ENCODE measurements at regions not wholly inside any gene's neighbourhood (a gene's known extent, or its start where the extent isn't known, plus 50 kb on each side); places are given as distances from the start of the nearest gene placed in this dataset.
"Not testable (repeated sequence)": the region's sequence is repeated elsewhere in the genome, so short reads cannot be mapped to it uniquely, and the experiment has no call there.

DNA sequence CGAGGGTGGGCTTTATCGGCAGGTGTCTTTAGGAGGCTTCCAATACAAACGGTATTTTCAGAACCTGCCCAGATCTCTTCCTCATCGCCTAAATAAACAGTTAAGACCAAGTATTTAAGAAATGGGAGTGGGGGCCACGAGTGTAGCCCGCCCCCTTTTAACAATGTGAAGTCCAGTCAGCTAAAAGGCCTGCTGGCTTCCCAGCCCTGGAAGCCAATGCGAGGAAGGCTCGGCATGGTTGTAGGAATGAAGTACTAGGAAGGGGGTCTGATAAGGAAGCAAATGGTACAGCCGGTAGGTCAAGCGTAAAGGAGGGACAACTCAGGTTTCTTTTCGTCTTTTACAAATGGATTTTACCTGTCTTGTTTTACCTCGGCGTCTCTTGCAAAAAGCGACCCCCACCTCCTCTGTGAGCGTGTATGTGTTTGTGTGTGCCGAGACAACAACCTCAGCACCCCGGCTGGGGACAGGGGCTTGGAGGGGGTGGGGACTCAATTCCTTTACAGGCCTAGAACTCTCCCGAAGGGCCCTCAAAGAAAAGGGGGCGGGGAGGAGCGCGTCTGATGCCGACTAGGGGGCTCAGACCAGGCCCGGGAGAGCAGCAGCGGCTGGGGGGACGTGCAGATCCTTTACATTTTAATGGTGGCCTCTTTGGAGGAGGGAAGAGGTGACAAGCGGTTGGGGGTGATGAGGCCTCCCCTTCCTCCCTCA, 147.6 kb downstream of the GPR85 start:
- intact Hi-C loops (cut with micrococcal nuclease): loop anchor here (1.0 kb wide), 1 partner anchor 1377 kb away; the partner anchor contains the start of gene IMMP2L

DNA sequence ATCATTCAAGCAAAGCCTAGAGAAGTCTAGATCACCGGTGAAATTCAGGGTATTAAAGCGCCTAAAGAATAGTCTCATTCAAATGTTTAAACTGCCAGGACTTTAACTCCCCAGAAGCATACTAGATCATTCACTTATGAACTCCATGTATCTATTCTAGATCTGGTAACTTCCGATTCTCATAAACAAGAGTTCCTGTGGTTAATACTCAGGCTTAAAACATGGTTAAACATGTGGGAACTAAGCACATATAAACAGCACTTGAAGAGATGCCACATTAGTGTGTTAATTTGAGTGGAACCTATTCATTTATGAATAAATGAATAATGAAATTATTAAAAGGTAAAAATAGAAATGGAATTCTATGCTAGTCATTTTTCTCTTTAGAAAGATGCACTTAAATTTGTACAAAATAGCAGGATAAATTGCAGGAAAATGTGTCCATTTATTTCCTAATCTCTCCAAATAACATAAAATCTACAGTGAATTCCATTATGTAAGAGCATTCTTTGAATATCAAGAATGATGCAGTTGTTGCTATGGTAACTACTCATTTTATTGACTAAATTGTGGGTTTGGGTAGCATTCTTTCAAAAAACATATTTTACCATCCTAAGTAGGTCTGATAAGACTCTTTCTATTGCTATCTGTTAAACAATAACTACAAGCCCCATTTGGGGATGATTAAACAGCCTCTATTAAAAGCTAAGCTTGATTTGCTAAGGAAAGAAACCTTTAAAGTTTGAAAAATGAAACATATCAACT, 147.6 kb upstream of the TMEM168 start:
- intact Hi-C loops (cut with micrococcal nuclease): no loop called here

DNA sequence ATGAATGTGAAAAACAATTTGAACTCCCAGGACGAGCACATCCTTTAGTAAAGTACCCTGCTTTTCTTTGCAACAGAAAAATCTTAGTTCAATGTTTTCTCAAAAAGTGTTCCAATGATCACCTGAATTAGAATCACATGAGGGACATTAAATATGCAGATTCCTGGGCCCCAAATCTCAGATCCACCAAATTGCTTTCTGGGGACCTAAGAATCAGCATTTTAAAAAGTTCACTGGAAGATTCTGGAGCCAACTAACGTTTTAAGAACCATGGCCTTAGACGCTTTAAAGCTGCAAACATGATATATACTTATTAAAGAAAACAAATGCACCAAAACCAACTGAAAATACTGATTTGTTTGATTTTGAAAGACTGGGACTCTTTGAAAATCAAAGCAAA, 143.4 kb upstream of the TMEM168 start:
- intact Hi-C loops (cut with micrococcal nuclease): no loop called here

DNA sequence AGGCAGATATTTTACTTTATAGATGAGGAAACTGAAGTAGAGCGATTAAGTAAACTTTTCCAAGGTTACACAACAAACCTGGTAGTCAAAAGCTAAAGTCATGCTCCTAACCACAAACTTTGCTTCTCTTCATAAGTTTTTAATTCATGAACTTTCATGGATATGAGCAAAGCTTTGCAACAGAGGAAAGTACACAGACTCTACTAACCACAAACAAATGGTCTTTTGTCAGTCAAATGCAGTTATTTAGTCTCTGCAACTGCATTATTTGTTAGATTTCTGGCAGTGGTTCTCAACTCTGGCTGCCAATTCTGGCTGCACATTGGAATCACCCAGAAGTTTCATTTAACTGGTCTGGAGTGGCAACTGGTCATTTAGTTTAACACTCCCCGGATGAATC, 140.6 kb upstream of the TMEM168 start:
- intact Hi-C loops (cut with micrococcal nuclease): no loop called here

DNA sequence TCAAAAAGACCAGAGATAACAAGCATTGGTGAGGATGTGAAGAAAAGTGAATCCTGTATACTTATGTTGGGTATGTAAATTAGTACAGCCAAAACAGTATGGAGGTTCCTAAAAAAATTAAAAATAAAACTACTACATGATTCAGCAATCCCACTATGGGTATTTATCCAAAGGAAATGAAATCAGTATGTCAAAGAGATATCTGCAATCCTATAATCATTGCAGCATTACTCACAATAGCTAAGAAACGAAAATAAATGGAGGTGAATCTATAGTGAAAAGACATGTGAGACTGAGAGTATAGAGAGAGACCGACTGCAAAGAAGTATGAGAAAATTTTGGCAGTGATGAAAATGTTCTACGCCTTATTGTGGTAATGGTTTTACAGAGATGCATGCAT, 139.2 kb upstream of the TMEM168 start:
- intact Hi-C loops (cut with micrococcal nuclease): no loop called here

DNA sequence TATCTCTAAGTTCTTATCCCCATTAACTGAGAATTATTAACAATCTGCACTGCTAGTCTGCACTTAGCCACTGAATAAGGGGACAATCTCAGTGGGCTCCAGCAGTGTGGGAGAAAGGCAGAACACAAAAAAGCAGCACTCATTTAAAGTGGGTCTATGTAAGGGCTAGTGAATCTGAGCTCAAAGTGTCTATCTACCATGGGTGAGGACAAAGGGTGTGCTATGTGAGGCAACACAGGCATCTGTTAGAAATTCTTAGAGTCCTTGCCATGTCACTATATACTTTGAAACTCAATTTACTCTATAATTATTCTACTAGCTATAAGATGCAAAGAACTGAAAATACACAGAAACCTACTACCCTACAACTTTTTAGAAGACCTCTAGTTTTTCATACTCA, 135.8 kb upstream of the TMEM168 start:
- intact Hi-C loops (cut with micrococcal nuclease): no loop called here

DNA sequence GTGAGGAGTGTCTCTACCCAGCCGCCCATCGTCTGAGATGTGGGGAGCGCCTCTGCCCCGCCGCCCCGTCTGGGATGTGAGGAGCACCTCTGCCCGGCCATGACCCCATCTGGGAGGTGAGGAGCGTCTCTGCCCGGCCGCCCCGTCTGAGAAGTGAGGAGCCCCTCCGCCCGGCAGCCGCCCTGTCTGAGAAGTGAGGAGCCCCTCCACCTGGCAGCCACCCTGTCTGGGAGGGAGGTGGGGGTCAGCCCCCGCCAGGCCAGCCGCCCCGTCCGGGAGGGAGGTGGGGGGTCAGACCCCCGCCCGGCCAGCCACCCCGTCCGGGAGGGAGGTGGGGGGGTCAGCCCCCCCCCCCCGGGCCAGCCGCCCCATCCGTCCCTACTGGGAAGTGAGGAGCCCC, 132.4 kb upstream of the TMEM168 start:
- intact Hi-C loops (cut with micrococcal nuclease): not testable (repeated sequence)

DNA sequence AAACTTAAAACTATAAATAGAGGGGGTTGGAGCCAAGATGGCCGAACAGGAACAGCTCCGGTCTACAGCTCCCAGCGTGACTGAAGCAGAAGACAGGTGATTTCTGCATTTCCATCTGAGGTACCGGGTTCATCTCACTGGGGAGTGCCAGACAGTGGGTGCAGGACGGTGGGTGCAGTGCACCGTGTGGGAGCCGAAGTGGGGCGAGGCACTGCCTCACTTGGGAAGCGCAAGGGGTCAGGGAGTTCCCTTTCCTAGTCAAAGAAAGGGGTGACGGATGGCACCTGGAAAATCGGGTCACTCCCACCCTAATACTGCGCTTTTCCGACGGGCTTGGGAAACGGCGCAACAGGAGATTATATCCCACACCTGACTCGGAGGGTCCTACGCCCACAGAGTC, 126.2 kb upstream of the TMEM168 start:
- intact Hi-C loops (cut with micrococcal nuclease): not testable (repeated sequence)

DNA sequence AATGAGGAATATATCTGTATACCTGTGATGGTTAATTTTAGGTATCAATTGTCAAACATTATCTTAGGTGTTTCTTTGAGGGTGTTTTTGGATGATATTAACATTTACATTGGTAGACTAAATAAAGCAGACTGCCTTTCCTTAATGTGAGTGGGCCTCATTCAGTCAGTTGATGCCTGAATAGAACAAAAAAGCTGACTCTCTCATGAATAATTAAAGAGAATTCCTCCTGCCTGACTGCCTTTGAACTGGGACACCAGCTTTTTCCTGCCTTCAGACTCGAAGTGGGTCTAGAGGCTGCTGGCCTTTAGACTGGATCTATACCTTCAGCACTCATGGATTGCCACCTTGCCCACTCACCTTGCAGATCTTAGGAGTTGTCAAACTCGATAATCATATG, 117.9 kb upstream of the TMEM168 start:
- intact Hi-C loops (cut with micrococcal nuclease): no loop called here

DNA sequence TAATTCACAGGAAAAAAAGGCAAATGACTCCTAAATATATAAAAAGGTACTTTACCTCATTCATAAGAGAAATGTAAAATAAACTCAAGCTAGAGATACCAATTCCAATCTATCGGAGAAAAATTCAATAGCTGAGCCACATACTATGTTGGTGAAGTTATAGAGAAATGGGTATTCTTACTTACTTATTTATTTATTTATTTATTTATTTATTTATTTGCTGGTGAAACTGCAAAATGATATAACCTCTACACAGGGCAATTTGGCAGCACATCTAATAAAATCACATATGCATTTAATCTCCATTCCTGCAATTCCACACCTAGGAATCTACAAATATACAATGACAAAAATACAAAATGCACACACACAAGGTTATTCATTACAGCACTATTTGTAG, 117.5 kb upstream of the TMEM168 start:
- intact Hi-C loops (cut with micrococcal nuclease): no loop called here

DNA sequence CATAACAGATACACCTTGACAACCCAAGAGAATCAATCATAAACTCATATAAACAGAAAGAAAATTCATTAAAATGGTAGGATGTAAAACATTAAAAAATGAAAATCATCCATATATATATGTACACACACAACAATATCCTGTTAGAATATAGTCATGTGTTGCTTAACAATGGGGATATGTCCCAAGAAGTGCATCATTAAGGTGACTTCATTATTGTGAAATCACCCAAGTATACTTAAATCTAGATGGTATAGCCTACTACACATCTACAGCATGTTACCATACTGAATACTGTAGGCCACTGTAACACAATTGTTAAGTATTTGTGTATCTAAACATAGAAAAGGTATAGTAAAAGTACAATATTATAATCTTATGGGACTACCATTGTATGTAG, 115.8 kb upstream of the TMEM168 start:
- intact Hi-C loops (cut with micrococcal nuclease): no loop called here

DNA sequence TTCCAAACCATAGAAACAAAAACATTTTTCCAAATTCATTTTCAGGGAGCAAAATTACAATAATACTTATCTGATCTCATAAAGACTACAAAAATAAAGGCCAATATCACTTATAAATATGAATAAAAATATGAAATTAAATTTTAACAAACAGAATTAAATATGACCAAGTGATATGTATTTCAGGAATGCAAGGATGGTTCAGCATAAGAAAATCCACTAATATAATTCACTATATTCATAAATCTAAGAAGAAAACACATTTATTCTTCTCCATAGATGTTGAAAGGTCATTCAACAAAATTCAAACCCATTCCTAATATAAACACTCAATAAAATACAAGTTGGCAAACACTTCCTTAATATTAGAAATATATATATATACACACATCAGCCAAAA, 115.2 kb upstream of the TMEM168 start:
- intact Hi-C loops (cut with micrococcal nuclease): no loop called here

DNA sequence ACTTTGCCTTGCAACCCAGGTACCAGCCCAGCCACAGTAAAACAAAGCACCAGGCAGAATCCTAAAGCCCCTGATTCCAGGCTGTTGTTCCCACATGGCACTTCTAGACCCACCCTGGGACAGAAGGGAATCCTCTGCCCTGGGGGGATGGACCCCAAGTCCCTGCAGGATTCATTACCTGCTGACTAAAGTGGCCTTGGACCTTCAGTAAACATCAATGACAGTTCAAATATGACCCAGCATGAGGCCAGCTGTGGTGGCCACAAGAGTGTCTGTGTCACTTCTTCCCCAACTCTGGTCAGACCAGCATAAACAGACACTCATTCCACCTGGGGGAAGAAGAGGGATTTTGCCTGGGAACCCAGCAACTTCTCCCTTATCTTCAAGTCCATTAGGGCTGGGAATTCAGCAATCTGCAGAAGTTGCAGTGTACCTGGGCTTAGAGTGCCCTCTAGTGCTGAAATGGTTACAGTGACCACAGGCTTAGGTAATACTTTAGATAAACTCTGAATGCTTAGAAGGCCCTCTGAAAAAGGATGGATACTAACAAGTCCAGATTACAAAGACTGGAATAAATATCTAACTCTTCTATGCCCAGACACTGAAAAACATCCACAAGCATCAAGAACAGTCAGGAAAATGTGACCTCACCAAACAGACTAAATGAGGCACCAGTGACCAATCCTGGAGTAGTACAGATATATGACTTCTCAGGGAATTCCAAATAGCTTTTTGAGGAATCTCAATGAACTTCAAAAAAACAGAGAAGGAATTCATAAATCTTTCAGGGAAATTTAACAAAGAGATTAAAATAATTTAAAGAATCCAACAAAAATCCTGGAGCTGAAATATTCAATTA, 108.5 kb upstream of the TMEM168 start:
- intact Hi-C loops (cut with micrococcal nuclease): loop anchor here (1.0 to 10.0 kb wide), 7 partner anchors 29 to 1157 kb away; partner anchors contain the start of gene IFRD1

DNA sequence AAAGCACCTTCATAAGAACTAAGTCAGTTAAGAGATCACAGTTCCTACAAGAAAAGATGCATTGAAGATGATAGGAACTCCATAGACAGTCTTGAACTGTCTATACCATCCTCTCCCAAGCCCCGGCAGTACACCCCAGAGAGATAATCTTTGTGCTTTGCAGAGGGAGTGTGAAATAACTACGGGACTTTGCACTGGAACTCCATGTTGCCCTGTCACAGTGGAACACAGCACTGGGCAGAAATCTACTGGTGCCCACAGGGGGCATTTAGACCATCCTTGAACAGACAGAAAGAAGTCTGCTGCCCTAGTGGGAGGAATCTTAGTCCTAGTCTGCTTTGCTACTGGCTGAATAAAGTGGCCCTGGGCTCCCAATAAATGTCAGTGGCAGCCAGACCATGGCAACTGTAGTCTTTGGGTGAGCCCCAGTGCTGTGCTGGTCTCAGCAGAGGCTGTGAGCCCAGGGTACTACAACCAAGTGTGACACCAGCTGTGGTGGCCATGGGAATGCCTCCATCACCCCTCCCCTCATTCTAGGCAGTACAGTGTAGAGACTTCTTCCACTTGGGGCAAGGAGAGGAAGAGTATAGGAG, 107.7 kb upstream of the TMEM168 start:
- intact Hi-C loops (cut with micrococcal nuclease): loop anchor here (1.0 to 10.0 kb wide), 7 partner anchors 29 to 1157 kb away; partner anchors contain the start of gene IFRD1

DNA sequence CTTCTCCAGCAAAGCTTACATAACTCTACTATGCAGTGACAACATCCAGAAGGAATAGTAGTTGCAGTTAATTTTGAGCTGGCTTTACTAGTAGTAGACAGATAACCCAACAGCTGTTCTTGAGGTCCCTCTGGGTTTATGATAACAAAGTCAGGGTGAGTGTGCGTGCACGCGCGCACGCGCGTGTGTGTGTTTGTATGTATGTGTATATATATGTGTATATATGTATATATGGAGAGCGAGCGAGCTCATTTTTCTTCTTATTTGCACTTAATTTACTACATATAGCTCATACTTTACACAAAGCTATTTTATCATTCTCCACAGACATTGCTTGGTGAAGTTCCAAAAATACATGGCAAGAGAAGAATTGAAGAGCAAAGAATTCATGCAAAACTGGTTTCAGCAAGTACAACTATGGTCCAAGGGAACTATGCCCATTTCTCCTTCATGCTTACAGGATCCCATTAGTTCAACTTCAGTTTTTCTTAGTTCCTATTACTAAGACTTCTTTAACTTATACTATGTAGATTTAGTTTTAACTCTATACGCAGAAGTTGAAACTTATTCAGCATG, 105.9 kb upstream of the TMEM168 start:
- intact Hi-C loops (cut with micrococcal nuclease): loop anchor here (10.0 kb wide), 1 partner anchor 441 kb away; the partner anchor contains the start of gene IFRD1

DNA sequence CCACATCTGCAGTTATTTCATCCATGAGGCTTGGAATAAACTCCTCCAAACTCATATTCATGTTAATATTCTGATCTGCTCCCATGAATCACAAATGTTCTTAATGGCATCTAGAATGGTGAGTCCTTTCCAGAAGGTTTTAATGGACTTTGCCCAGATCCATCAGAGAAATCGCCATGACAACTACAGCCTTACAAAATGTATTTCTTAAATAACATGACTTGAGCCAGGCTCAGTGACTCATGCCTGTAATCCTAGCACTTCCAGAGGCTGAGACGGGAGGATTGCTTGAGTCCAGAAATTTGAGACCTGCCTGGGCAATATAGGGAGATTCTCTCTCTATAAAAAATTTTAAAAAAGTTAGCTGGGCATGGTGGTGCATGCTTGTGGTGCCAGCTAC, 102.1 kb upstream of the TMEM168 start:
- intact Hi-C loops (cut with micrococcal nuclease): loop anchor here (10.0 kb wide), 1 partner anchor 437 kb away; the partner anchor contains the start of gene IFRD1

DNA sequence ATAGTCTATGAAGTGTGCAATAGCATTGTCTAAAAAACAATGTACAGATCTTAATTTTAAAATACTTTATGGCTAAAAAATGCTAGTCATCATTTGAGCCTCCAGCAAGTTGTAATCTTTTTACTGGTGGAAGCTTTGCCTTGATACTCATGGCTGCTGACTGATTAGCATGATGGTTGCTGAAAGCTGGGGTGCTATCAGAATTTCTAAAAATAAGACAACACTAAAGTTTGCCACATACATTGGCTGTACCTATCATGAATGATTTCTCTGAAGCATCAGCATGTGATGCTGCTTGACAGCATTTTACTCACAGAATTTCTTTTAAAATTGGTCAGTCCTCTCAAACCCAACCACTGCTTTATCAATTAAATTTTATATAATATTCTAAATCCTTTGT, 101.5 kb upstream of the TMEM168 start:
- intact Hi-C loops (cut with micrococcal nuclease): loop anchor here (10.0 kb wide), 1 partner anchor 437 kb away; the partner anchor contains the start of gene IFRD1

DNA sequence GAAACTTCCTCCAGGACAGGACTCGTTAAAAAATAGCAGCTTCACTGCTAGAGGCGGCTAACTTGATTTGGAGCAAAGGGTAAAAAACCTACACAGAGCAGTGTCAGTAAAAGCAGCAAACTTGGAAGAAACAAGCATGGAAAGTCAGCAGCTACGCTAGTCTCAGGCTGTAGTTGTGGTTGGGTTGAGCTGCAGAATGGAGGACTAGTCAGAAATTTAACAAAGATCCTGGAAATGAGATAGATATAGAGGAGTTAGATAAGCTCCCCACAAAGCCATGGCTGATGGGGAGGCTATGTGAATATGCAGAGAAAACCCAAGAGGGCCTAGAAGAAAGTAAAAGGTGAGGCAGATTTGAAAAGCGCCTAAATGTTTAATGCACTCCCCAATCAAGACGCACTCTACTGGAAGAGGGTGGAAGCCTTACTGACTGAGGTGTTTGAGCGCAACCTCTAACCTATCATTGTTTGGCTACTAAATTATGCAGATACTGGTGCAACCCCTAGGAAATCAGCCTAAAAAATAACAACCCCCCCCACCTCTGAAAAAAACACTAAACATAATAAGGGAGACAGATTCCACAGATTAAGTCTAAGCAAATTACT, 99.7 kb upstream of the TMEM168 start:
- intact Hi-C loops (cut with micrococcal nuclease): loop anchor here (10.0 kb wide), 1 partner anchor 435 kb away; the partner anchor contains the start of gene IFRD1

DNA sequence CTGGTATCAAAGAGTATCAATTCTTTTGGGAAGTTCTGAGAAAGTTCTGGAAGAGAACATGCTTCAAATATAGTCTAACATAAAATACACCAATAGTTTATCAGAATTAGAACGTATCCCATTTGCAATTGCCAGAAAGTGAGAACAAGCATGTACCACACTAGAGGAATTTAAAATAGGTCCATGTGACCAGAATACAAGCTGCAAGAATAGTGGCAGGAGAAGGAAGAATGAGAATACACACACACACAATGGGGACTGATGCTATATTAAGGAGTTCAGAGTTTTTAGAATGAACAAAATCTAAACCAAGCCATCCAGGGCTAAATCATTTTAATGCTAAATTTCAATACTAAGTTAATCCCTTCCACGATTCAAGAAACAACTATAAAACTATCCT, 99.1 kb upstream of the TMEM168 start:
- intact Hi-C loops (cut with micrococcal nuclease): no loop called here

DNA sequence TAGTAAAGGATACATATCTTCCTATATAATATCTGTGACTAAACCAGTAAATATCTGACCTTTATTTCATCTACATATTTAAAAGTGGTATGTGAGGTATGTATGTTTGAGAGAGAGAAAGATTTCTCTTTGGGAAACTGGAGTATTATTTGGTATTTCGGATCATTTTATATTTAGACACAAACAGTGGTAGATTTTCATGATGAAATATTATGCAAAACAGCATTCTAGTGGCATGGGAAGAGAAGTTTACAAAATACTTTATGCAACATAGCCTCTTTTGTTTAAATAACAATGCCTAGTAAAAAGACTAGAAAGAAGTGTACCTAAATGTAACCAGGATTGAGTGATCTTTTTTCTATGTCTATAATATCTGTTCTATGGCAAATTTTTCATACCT, 98.6 kb upstream of the TMEM168 start:
- intact Hi-C loops (cut with micrococcal nuclease): no loop called here
